ENCODE measurements at regions not wholly inside any gene's neighbourhood (a gene's known extent, or its start where the extent isn't known, plus 50 kb on each side); places are given as distances from the start of the nearest gene placed in this dataset.
"Not testable (repeated sequence)": the region's sequence is repeated elsewhere in the genome, so short reads cannot be mapped to it uniquely, and the experiment has no call there.

DNA sequence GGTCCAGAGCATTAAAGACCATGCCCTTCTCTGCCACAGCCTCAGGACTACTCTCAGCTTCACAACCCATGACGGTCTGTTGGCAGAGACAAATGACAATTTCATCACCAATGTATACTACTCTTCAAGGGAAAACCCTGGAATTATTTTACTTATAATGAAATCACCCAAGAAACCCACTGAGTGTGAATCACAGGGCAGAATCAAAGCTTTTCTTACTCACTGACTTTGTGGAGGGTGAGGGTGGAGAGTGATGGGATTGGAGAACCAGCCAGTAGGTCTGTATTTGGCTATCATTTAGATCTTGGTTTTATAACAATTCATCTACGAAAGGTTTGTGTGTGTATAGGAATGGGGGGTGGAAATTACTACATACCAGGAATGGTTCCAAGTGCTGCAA, 442.6 kb downstream of the SHISA9 start:
- ATAC-seq (ENCODE audit: low read depth in 2 of 2): no peak
- no peaks in the 10 kb centered on the region for H3K4me1 Mint-ChIP-seq

DNA sequence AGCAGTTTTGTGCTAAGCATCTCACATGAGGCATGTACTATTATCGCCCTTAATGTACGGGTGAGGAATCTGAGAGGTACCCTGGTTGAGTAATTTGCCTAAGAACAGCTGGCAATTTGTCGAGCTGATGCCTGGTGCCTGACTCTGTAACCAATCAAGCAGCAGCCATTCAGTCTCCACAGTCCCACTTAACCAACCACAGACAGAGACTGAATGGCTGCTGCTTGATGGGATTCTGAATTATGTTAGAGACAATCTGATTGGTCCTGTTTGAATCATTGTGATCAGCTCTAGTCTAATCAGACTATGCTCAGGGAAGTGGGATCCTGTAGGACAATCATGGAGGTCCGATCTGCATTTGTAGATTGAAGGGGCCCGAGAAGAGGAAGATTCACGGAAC, 447.0 kb downstream of the SHISA9 start:
- Mint-ChIP-seq H3K27ac (no peak overlapping the region), H3K27me3 (no peaks in the 10 kb centered on the region), H3K4me3 (no peak overlapping the region), H3K4me1 (no peaks in the 10 kb centered on the region), H3K9me3 (peaks cover 0 to 5% (median 3%) of the 10 kb centered on the region in 7 donors), H3K36me3 (no peaks in the 10 kb centered on the region)
- Histone ChIP-seq H3K36me3 (ENCODE audit: control insufficient read depth, insufficient read depth, low read length) (no peaks in the 10 kb centered on the region), H3K9me3 (ENCODE audit: control insufficient read depth in 2 of 2, low read length in 2 of 2) (no peaks in the 10 kb centered on the region), H3K4me3 (ENCODE audit: low read depth, low read length) (no peak overlapping the region), H3K27ac (ENCODE audit: insufficient read depth, low read length, poor library complexity, severe bottlenecking) (no peak overlapping the region), H3K27me3 (ENCODE audit: control insufficient read depth, insufficient read depth, low read length) (no peaks in the 10 kb centered on the region), H3K4me1 (ENCODE audit: control insufficient read depth, insufficient read depth, low read length, poor library complexity, severe bottlenecking) (no peaks in the 10 kb centered on the region)
- DNase-seq (no peak), ATAC-seq (ENCODE audit: low read depth in 2 of 2) (no peak)

More for the DNA sequence above, 442.6 kb downstream of the SHISA9 start:
- H3K27me3 ChIP-seq (ENCODE audit: control insufficient read depth, insufficient read depth, low read length): no peaks in the 10 kb centered on the region
- no peaks in the 10 kb centered on the region for H3K9me3 ChIP-seq (ENCODE audit: control insufficient read depth in 2 of 2, low read length in 2 of 2)
- H3K4me1 ChIP-seq (ENCODE audit: control insufficient read depth, insufficient read depth, low read length, poor library complexity, severe bottlenecking): no peaks in the 10 kb centered on the region
- DNase-seq: no peak
- H3K27ac Mint-ChIP-seq: no peak overlapping the region
- peaks cover 0 to 3% (median 0%) of the 10 kb centered on the region in 7 donors for H3K9me3 Mint-ChIP-seq
- no peak overlapping the region for H3K27ac ChIP-seq (ENCODE audit: insufficient read depth, low read length, poor library complexity, severe bottlenecking)
- H3K4me3 Mint-ChIP-seq: no peak overlapping the region
- no peaks in the 10 kb centered on the region for H3K36me3 Mint-ChIP-seq
- H3K36me3 ChIP-seq (ENCODE audit: control insufficient read depth, insufficient read depth, low read length): no peaks in the 10 kb centered on the region
- H3K4me3 ChIP-seq (ENCODE audit: low read depth, low read length): no peak overlapping the region
- no peaks in the 10 kb centered on the region for H3K27me3 Mint-ChIP-seq

DNA sequence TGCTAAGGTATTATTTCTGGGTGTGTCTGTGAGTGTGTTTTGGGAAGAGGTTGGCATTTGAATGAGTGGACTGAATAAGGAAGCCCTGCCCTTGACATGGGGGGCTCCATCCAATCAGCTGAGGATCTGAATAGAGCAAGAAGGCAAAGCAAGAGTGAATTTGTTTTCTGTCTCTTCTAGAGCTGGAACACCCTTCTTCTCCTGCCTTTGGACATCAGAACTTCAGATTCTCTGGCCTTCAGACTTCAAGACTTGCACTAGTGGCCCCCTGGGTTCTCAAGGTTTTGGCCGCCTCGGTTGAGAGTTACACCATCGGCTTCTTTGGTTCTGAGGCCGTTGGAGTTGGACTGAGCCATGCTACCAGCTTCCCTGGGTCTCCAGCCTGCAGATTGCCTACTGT, 448.6 kb downstream of the SHISA9 start:
- no peaks in the 10 kb centered on the region for H3K36me3 ChIP-seq (ENCODE audit: control insufficient read depth, insufficient read depth, low read length)
- DNase-seq (no peak), ATAC-seq (ENCODE audit: low read depth in 2 of 2) (no peak)
- H3K9me3 Mint-ChIP-seq: peaks cover 0 to 5% (median 3%) of the 10 kb centered on the region in 7 donors
- H3K4me3 Mint-ChIP-seq: no peak overlapping the region
- H3K27me3 Mint-ChIP-seq: no peaks in the 10 kb centered on the region
- H3K27ac ChIP-seq (ENCODE audit: insufficient read depth, low read length, poor library complexity, severe bottlenecking): no peak overlapping the region
- no peak overlapping the region for H3K4me3 ChIP-seq (ENCODE audit: low read depth, low read length)
- H3K27ac Mint-ChIP-seq: no peak overlapping the region
- no peaks in the 10 kb centered on the region for H3K27me3 ChIP-seq (ENCODE audit: control insufficient read depth, insufficient read depth, low read length)
- H3K4me1 Mint-ChIP-seq: no peaks in the 10 kb centered on the region
- no peaks in the 10 kb centered on the region for H3K36me3 Mint-ChIP-seq
- no peaks in the 10 kb centered on the region for H3K9me3 ChIP-seq (ENCODE audit: control insufficient read depth in 2 of 2, low read length in 2 of 2)
- no peaks in the 10 kb centered on the region for H3K4me1 ChIP-seq (ENCODE audit: control insufficient read depth, insufficient read depth, low read length, poor library complexity, severe bottlenecking)

DNA sequence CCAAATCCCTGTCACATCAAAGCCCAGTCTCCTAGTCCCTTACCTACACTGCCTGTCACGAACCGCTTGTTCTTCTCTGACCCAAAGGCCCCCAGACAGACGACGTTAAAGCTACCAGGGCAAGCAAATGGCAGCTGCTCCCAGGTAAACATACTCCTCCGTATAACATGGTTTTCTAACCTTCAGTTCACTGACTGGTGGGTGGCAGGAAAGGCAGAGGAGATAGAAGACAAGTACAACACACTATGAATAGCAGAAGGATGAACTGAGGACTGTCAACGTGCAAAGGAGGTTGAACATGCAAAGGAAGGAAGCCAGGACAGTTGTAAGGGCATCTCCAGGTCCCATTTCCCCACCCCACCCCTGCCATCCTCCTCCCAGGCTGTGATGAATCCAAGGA, 449.8 kb downstream of the SHISA9 start:
- Histone ChIP-seq H3K4me1 (ENCODE audit: control insufficient read depth, insufficient read depth, low read length, poor library complexity, severe bottlenecking) (no peaks in the 10 kb centered on the region), H3K9me3 (ENCODE audit: control insufficient read depth in 2 of 2, low read length in 2 of 2) (no peaks in the 10 kb centered on the region), H3K36me3 (ENCODE audit: control insufficient read depth, insufficient read depth, low read length) (no peaks in the 10 kb centered on the region), H3K27me3 (ENCODE audit: control insufficient read depth, insufficient read depth, low read length) (no peaks in the 10 kb centered on the region), H3K4me3 (ENCODE audit: low read depth, low read length) (no peak overlapping the region), H3K27ac (ENCODE audit: insufficient read depth, low read length, poor library complexity, severe bottlenecking) (no peak overlapping the region)
- Mint-ChIP-seq H3K4me1 (no peaks in the 10 kb centered on the region), H3K36me3 (no peaks in the 10 kb centered on the region), H3K4me3 (no peak overlapping the region), H3K27ac (no peak overlapping the region), H3K27me3 (no peaks in the 10 kb centered on the region), H3K9me3 (peaks cover 0 to 5% (median 3%) of the 10 kb centered on the region in 7 donors)
- DNase-seq (no peak), ATAC-seq (ENCODE audit: low read depth in 2 of 2) (no peak)

DNA sequence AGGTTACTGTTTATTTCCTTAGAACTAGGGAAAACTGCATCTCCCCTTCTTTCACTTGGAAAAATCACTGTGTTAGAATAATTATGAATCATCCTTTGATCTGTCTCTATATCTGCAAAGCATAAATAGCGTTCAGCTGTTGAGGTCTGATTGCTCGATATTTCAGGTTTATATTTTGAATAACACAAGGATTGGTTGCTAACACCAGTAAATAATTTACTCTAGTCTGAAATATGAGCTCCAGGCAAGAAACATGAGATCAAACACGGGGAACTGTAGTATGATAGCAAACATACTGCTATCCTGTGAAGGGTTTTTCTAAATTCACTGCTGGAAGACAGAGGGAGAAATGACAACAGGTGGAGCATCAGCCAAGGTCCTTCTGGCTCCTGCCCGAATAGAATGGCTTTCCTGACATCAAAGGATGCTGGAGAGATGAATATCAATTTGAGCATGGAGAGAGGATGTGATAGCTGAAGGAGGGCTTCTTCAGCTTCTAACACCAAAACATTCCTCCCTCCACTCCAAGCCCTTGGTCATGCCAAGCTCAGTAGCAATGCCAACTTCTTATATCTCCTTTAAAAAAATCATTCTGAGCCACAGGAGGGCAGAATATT, 450.3 kb downstream of the SHISA9 start:
- H3K4me3 ChIP-seq (ENCODE audit: low read depth, low read length): no peak overlapping the region
- Mint-ChIP-seq H3K36me3 (no peaks in the 10 kb centered on the region), H3K4me3 (no peak overlapping the region), H3K9me3 (peaks cover 0 to 4% (median 3%) of the 10 kb centered on the region in 7 donors), H3K27me3 (no peaks in the 10 kb centered on the region), H3K27ac (no peak overlapping the region), H3K4me1 (no peaks in the 10 kb centered on the region)
- DNase-seq (no peak), ATAC-seq (ENCODE audit: low read depth in 2 of 2) (no peak)
- no peak overlapping the region for H3K27ac ChIP-seq (ENCODE audit: insufficient read depth, low read length, poor library complexity, severe bottlenecking)
- no peaks in the 10 kb centered on the region for H3K27me3 ChIP-seq (ENCODE audit: control insufficient read depth, insufficient read depth, low read length)
- H3K36me3 ChIP-seq (ENCODE audit: control insufficient read depth, insufficient read depth, low read length): no peaks in the 10 kb centered on the region
- H3K9me3 ChIP-seq (ENCODE audit: control insufficient read depth in 2 of 2, low read length in 2 of 2): no peaks in the 10 kb centered on the region
- no peaks in the 10 kb centered on the region for H3K4me1 ChIP-seq (ENCODE audit: control insufficient read depth, insufficient read depth, low read length, poor library complexity, severe bottlenecking)

DNA sequence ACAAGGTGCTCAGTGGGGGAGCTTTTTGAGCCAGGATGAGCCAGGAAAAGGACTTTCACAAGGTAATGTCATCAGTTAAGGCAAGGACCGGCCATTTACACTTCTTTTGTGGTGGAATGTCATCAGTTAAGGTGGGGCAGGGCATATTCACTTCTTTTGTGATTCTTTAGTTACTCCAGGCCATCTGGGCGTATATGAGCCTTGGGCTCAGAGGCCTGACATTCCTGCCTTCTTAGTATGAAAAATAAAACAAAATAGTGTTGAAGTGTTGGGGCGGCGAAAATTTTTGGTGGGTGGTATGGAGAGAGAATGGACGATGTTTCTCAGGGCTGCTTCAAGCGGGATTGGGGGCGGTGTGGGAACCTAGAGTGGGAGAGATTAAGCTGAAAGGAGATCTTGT, 451.4 kb downstream of the SHISA9 start:
- H3K4me1 ChIP-seq (ENCODE audit: control insufficient read depth, insufficient read depth, low read length, poor library complexity, severe bottlenecking); H3K4me3 ChIP-seq (ENCODE audit: low read depth, low read length); H3K27ac ChIP-seq (ENCODE audit: insufficient read depth, low read length, poor library complexity, severe bottlenecking); H3K36me3 ChIP-seq (ENCODE audit: control insufficient read depth, insufficient read depth, low read length); H3K4me3 Mint-ChIP-seq; H3K36me3 Mint-ChIP-seq; H3K27ac Mint-ChIP-seq; H3K27me3 Mint-ChIP-seq; ATAC-seq (ENCODE audit: low read depth in 2 of 2); H3K9me3 ChIP-seq (ENCODE audit: control insufficient read depth in 2 of 2, low read length in 2 of 2); DNase-seq; H3K9me3 Mint-ChIP-seq; H3K4me1 Mint-ChIP-seq; H3K27me3 ChIP-seq (ENCODE audit: control insufficient read depth, insufficient read depth, low read length): not testable (repeated sequence)

DNA sequence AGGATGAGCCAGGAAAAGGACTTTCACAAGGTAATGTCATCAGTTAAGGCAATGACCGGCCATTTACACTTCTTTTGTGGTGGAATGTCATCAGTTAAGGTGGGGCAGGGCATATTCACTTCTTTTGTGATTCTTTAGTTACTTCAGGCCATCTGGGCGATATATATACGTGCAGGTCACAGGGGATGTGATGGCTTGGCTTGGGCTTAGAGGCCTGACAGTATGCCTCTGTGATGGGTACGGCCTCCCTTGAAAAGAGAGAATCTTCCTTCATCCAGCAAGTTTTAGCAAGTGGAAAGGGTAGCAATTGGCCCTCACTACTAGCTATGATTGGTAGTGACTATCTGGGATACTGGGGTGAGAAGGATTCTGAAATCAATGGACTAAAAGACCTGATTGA, 456.4 kb downstream of the SHISA9 start:
- not testable (repeated sequence) for DNase-seq; H3K27me3 ChIP-seq (ENCODE audit: control insufficient read depth, insufficient read depth, low read length); H3K27ac ChIP-seq (ENCODE audit: insufficient read depth, low read length, poor library complexity, severe bottlenecking); H3K9me3 ChIP-seq (ENCODE audit: control insufficient read depth in 2 of 2, low read length in 2 of 2); H3K4me3 Mint-ChIP-seq; ATAC-seq (ENCODE audit: low read depth in 2 of 2); H3K36me3 Mint-ChIP-seq; H3K27ac Mint-ChIP-seq; H3K36me3 ChIP-seq (ENCODE audit: control insufficient read depth, insufficient read depth, low read length); H3K4me1 ChIP-seq (ENCODE audit: control insufficient read depth, insufficient read depth, low read length, poor library complexity, severe bottlenecking); H3K27me3 Mint-ChIP-seq; H3K4me1 Mint-ChIP-seq; H3K4me3 ChIP-seq (ENCODE audit: low read depth, low read length)
- H3K9me3 Mint-ChIP-seq: peaks cover 4 to 24% (median 7%) of the 10 kb centered on the region in 7 donors

DNA sequence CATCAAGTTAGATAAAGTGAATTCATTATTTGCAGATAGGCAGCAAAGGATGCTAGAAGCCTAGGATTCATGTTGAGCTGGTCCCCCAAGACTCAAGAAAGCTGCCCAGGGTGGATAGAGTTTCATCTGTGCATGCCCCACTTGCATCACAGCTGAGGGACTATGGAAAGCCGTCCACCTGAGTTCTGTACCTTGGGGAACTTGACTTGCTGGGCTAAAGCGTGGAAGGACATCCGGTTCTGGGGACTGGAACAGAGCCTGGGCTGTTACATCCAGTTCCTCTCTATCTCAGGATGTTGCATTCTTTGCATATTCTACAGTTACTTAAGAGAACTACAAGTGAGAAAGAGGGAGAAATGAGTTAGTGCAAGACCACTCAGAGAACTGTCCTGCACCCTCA, 458.4 kb downstream of the SHISA9 start:
- peaks cover 2 to 8% of the 10 kb centered on the region in 2 experiments for H3K9me3 ChIP-seq (ENCODE audit: control insufficient read depth in 2 of 2, low read length in 2 of 2)
- H3K36me3 ChIP-seq (ENCODE audit: control insufficient read depth, insufficient read depth, low read length): no peaks in the 10 kb centered on the region
- no peaks in the 10 kb centered on the region for H3K4me1 ChIP-seq (ENCODE audit: control insufficient read depth, insufficient read depth, low read length, poor library complexity, severe bottlenecking)
- DNase-seq (no peak), ATAC-seq (ENCODE audit: low read depth in 2 of 2) (no peak)
- Mint-ChIP-seq H3K27ac (no peak overlapping the region), H3K9me3 (peaks cover 4 to 24% (median 7%) of the 10 kb centered on the region in 7 donors), H3K4me3 (no peak overlapping the region), H3K27me3 (peaks cover 7% of the 10 kb centered on the region), H3K36me3 (no peaks in the 10 kb centered on the region), H3K4me1 (no peaks in the 10 kb centered on the region)
- no peaks in the 10 kb centered on the region for H3K27me3 ChIP-seq (ENCODE audit: control insufficient read depth, insufficient read depth, low read length)
- no peak overlapping the region for H3K4me3 ChIP-seq (ENCODE audit: low read depth, low read length)
- H3K27ac ChIP-seq (ENCODE audit: insufficient read depth, low read length, poor library complexity, severe bottlenecking): no peak overlapping the region
